SK-N-SH (cell line): ENCODE measurements at regions not wholly inside any gene's neighbourhood (a gene's known extent, or its start where the extent isn't known, plus 50 kb on each side); places are given as distances from the start of the nearest gene placed in this dataset.

Experiments
- CTCF ChIA-PET: fragments of 300-600, 350-600 bp; formaldehyde crosslinking; extraction: SDS; loops from one replicate; lab custom pipeline; 2021; lab: Yijun Ruan, JAX
- POLR2A ChIA-PET: fragments of 350-600 bp; sonication (Branson Sonifier 250); formaldehyde crosslinking; extraction: SDS; loops from one replicate; lab custom pipeline; 2020; ENCODE audit warnings: antibody characterized with exemption, inconsistent platforms; lab: Yijun Ruan, JAX
- DNase-seq: peaks from one replicate; pipeline ENCODE4 v3.0.0; 2012
- H2AFZ ChIP-seq: fragments of 200-600 bp; sonication (generic); 2 replicates; pipeline ENCODE4 v1.8.1; 2016; ENCODE audit warnings: antibody characterized with exemption, mild to moderate bottlenecking, low read depth
- H3F3A ChIP-seq: fragments of 200-600 bp; sonication (generic); replicated peaks from 2 replicates; pipeline ENCODE3; 2016; ENCODE audit warnings: antibody characterized with exemption, mild to moderate bottlenecking; ENCODE audit not compliant: insufficient read depth
- H3K27ac ChIP-seq, 2 experiments: fragments of 200-500 bp in 1 of 2; fragments of 200-600 bp in 1 of 2; sonication (Bioruptor generic) in 1 of 2; sonication (generic), shearing (Covaris generic) in 1 of 2; 2 replicates each; pipeline versions ENCODE4 v1.5.1 to v1.6.1; 2014 to 2016; ENCODE audit warnings: low read depth in 2 of 2, inconsistent platforms in 1 of 2, low read length in 1 of 2, mild to moderate bottlenecking in 1 of 2, mixed read lengths in 1 of 2
- H3K27me3 ChIP-seq: fragments of 200-600 bp; sonication (generic), shearing (Covaris generic); 2 replicates; pipeline ENCODE4 v1.6.1; 2016; ENCODE audit warnings: mixed run types; ENCODE audit not compliant: insufficient read depth
- H3K36me3 ChIP-seq, 2 experiments: fragments of 200-500 bp in 1 of 2; fragments of 200-600 bp in 1 of 2; sonication (Bioruptor generic) in 1 of 2; sonication (generic) in 1 of 2; replicated peaks in 1 of 2; 2 replicates each; pipeline versions ENCODE3 to v1.5.1; 2014 to 2016; ENCODE audit warnings: low read length in 1 of 2, mild to moderate bottlenecking in 1 of 2; ENCODE audit not compliant: insufficient read depth in 2 of 2, control insufficient read depth in 1 of 2
- H3K4me1 ChIP-seq, 2 experiments: fragments of 200-500 bp in 1 of 2; fragments of 200-600 bp in 1 of 2; sonication (Bioruptor generic) in 1 of 2; sonication (generic), shearing (Covaris generic) in 1 of 2; 2 replicates each; pipeline versions ENCODE4 v1.5.1 to v1.6.1; 2014 to 2016; ENCODE audit warnings: low read depth in 1 of 2, low read length in 1 of 2, mixed run types in 1 of 2; ENCODE audit not compliant: insufficient read depth in 2 of 2, control insufficient read depth in 1 of 2
- H3K4me2 ChIP-seq: fragments of 200-600 bp; sonication (generic), shearing (Covaris generic); 2 replicates; pipeline ENCODE4 v1.6.1; 2017; ENCODE audit warnings: mixed run types
- H3K4me3 ChIP-seq, 2 experiments: fragments of 200-500 bp in 1 of 2; fragments of 200-600 bp in 1 of 2; sonication (Bioruptor generic) in 1 of 2; sonication (generic), shearing (Covaris generic) in 1 of 2; 2 replicates each; pipeline versions ENCODE4 v1.5.1 to v1.8.1; 2014 to 2016; ENCODE audit warnings: low read depth in 2 of 2, inconsistent platforms in 1 of 2, low read length in 1 of 2, mild to moderate bottlenecking in 1 of 2, mixed read lengths in 1 of 2, moderate library complexity in 1 of 2
- H3K79me2 ChIP-seq: fragments of 200-600 bp; sonication (generic); 2 replicates; pipeline ENCODE4 v1.8.1; 2017; ENCODE audit warnings: mild to moderate bottlenecking; ENCODE audit not compliant: insufficient read depth
- H3K9ac ChIP-seq: fragments of 200-600 bp; sonication (generic); 2 replicates; pipeline ENCODE4 v1.6.1; 2017; ENCODE audit warnings: mixed run types
- H3K9me2 ChIP-seq: fragments of 200-600 bp; sonication (generic); 2 replicates; pipeline ENCODE4 v1.6.1; 2017; ENCODE audit warnings: mixed run types
- H3K9me3 ChIP-seq: fragments of 200-600 bp; sonication (generic); 2 replicates; pipeline ENCODE4 v1.6.1; 2017; ENCODE audit warnings: mixed run types, mild to moderate bottlenecking, moderate library complexity
- H4K20me1 ChIP-seq: fragments of 200-600 bp; sonication (generic); 2 replicates; pipeline ENCODE4 v1.6.1; 2017; ENCODE audit warnings: mild to moderate bottlenecking, mixed run types; ENCODE audit not compliant: insufficient read depth
- CHD2 ChIP-seq: fragments of 150-350 bp; IDR thresholded peaks from 2 replicates; pipeline ENCODE4 v1.6.1; 2018; ENCODE audit warnings: low read length; ENCODE audit not compliant: partially characterized antibody
- ELF1 ChIP-seq: IDR thresholded peaks from 2 replicates; pipeline ENCODE4 v1.4.0; 2012
- EP300 ChIP-seq, 2 experiments: IDR thresholded peaks; 2 replicates each; pipeline versions ENCODE4 v1.4.0 to v1.6.1; 2012; ENCODE audit warnings: borderline replicate concordance in 1 of 2, low read depth in 1 of 2, low read length in 1 of 2
- FOXM1 ChIP-seq: IDR thresholded peaks from 2 replicates; pipeline ENCODE4 v1.4.0; 2012; ENCODE audit warnings: low read depth, mild to moderate bottlenecking
- JUND ChIP-seq: IDR thresholded peaks from 2 replicates; pipeline ENCODE4 v1.4.0; 2012
- MAX ChIP-seq: IDR thresholded peaks from 2 replicates; pipeline ENCODE4 v1.4.0; 2012; ENCODE audit warnings: low read depth
- MXI1 ChIP-seq: IDR thresholded peaks from 2 replicates; pipeline ENCODE4 v1.6.1; 2012; ENCODE audit warnings: mild to moderate bottlenecking, low read depth, low read length, improper control_type of control experiment
- PBX3 ChIP-seq: IDR thresholded peaks from 2 replicates; pipeline ENCODE4; 2012
- RAD21 ChIP-seq: IDR thresholded peaks from 2 replicates; pipeline ENCODE4 v1.6.1; 2012; ENCODE audit warnings: mild to moderate bottlenecking, low read length
- RCOR1 ChIP-seq: fragments of 150-350 bp; IDR thresholded peaks from 2 replicates; pipeline ENCODE4 v1.6.1; 2017; ENCODE audit warnings: antibody characterized with exemption, low read length
- REST ChIP-seq: IDR thresholded peaks from 2 replicates; pipeline ENCODE4 v1.6.1; 2012; ENCODE audit warnings: mild to moderate bottlenecking, low read depth, low read length, moderate library complexity
- RXRA ChIP-seq: IDR thresholded peaks from 2 replicates; pipeline ENCODE4 v1.4.0; 2012; ENCODE audit warnings: low read depth, mild to moderate bottlenecking, borderline replicate concordance
- SMC3 ChIP-seq: IDR thresholded peaks from 2 replicates; pipeline ENCODE4 v1.6.1; 2012; ENCODE audit warnings: low read depth, low read length, improper control_type of control experiment
- TAF1 ChIP-seq: IDR thresholded peaks from 2 replicates; pipeline ENCODE4 v1.6.1; 2012; ENCODE audit warnings: low read depth, mild to moderate bottlenecking, low read length, moderate library complexity, borderline replicate concordance
- TCF12 ChIP-seq: IDR thresholded peaks from 2 replicates; pipeline ENCODE4 v1.4.0; 2012
- USF1 ChIP-seq: IDR thresholded peaks from 2 replicates; pipeline ENCODE4 v1.4.0; 2012; ENCODE audit warnings: low read depth, borderline replicate concordance
- USF2 ChIP-seq: fragments of 150-350 bp; IDR thresholded peaks from 2 replicates; pipeline ENCODE4 v1.6.1; 2017; ENCODE audit warnings: antibody characterized with exemption, low read length, low read depth, borderline replicate concordance
- YY1 ChIP-seq: IDR thresholded peaks from 2 replicates; pipeline ENCODE4 v1.4.0; 2012; ENCODE audit warnings: low read depth, mild to moderate bottlenecking
- WGBS: methylation state at CpG from one replicate; pipeline ENCODE4 v1.1.6; 2017; ENCODE audit warnings: low lambda C conversion rate; 5-methylcytosine and 5-hydroxymethylcytosine counted together

- H3K27me3 ChIP-seq = no peaks in the 10 kb centered on the region
- H3K4me2 ChIP-seq = no peak overlapping the region
- no peaks in the 10 kb centered on the region for H4K20me1 ChIP-seq
- H3K9ac ChIP-seq = no peak overlapping the region
- H3K36me3 ChIP-seq = no peaks in the 10 kb centered on the region
- no peaks in the 10 kb centered on the region for H3K4me1 ChIP-seq
- H3K9me3 ChIP-seq = no peaks in the 10 kb centered on the region
- no peak for TF ChIP-seq RCOR1
- WGBS = 0% methylated on average over 1 of the region's 1 CpG
- POLR2A ChIA-PET = no interaction called here
- no peaks in the 10 kb centered on the region for H3K9me2 ChIP-seq
- DNase-seq = no peak
- H2AFZ ChIP-seq = no peak overlapping the region
- H3K4me3 ChIP-seq = no peak overlapping the region
- H3K27ac ChIP-seq = no peak overlapping the region
- no peaks in the 10 kb centered on the region for H3F3A ChIP-seq
- CTCF ChIA-PET = no interaction called here
- H3K79me2 ChIP-seq = no peaks in the 10 kb centered on the region
Measured at GRCh38 chr14:37851054-37851453, 255.6 kb downstream of the TTC6 start.

- ChIA-PET POLR2A (no interaction called here), CTCF (interaction anchor here (1.9 kb wide), 1 partner anchor 19 kb away, joined by 5 read pairs; no protein-coding TSS in a partner anchor)
Measured at GRCh38 chr14:37855871-37856270, 260.4 kb downstream of the TTC6 start.

More at GRCh38 chr14:37855871-37856270, 260.4 kb downstream of the TTC6 start:
- DNase-seq = no peak
- no peaks in the 10 kb centered on the region for H3F3A ChIP-seq
- H3K36me3 ChIP-seq = no peaks in the 10 kb centered on the region
- no peak overlapping the region for H3K27ac ChIP-seq
- TF ChIP-seq YY1 (no peak), FOXM1 (no peak), SMC3 (no peak), TCF12 (no peak), RXRA (no peak), MAX (no peak), ELF1 (no peak), MXI1 (no peak), PBX3 (no peak), JUND (no peak), TAF1 (no peak), RAD21 (no peak), USF1 (no peak), EP300 (IDR thresholded peaks at IDR 0.05; ENCODE audit: borderline replicate concordance in 1 of 2, low read depth in 1 of 2, low read length in 1 of 2) (no peak), REST (no peak), USF2 (no peak), CHD2 (no peak)
- H3K79me2 ChIP-seq = no peaks in the 10 kb centered on the region
- H3K4me1 ChIP-seq = no peaks in the 10 kb centered on the region
- H3K4me3 ChIP-seq = no peak overlapping the region
- no peak overlapping the region for H3K9ac ChIP-seq
- no peak overlapping the region for H3K4me2 ChIP-seq
- H3K9me2 ChIP-seq = no peaks in the 10 kb centered on the region
- no peaks in the 10 kb centered on the region for H3K27me3 ChIP-seq
- H4K20me1 ChIP-seq = no peaks in the 10 kb centered on the region
- WGBS = 23% methylated on average over 1 of the region's 1 CpG
- H3K9me3 ChIP-seq = no peaks in the 10 kb centered on the region
- no peak overlapping the region for H2AFZ ChIP-seq
